NCI-H1092 treated with DMSO at 0.1 percent for 48 hours (cell line): ENCODE measurements at regions not wholly inside any gene's neighbourhood (a gene's known extent, or its start where the extent isn't known, plus 50 kb on each side); places are given as distances from the start of the nearest gene placed in this dataset.
"Not testable (repeated sequence)": the region's sequence is repeated elsewhere in the genome, so short reads cannot be mapped to it uniquely, and the experiment has no call there.

ENCODE experiments used
- DNase-seq: peaks from one replicate; lab custom pipeline; 2025; lab: John Stamatoyannopoulos, UW

DNA sequence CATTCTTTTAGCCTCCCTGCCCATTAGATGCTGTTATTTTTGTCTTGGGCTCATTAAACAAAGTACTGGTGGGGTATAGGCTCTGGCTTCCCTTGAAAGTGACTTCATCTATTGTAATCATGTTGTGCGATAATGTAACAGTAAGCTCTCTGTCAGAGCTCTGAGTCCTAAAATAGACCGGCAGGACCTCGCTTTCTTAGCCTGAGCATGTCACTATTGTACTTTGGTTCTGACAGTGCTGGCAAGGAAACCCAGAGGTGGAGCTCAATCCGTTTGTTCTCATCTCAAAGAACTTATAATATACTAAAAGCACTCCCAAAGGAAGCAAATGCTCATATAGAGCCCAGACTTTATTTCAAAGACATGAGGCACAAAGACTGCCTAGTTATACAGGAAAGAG lies 339.1 kb upstream of the CCNH start:
- no peak for DNase-seq

- DNase-seq = no peak
Observed at GRCh38 chr5:87746891-87747377, 334.2 kb upstream of the CCNH start.

DNA sequence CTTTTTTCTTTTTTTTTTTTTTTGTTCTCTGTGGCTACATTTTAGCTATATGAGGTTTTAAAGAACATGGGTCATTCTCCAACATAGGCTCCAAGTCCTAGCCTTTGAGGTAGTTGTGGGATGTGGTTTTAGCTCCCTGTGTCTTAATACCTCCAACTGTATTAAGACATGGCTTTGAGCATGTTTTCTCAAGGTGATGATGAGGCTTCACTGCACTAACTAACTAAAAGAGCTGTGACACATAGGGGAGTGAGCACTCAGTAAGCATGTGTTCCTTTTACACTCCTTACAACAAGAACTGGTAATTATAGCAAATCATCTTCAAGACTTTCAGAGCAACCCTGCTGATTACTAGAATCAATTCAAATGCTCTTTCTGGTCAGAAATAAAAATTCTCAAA lies 333.6 kb upstream of the CCNH start:
- DNase-seq = no peak

GRCh38 chr5:87741881-87742280 lies 329.2 kb upstream of the CCNH start:
- DNase-seq = no peak

- no peak for DNase-seq
Observed at GRCh38 chr5:87735923-87736322, 323.2 kb upstream of the CCNH start.

DNA sequence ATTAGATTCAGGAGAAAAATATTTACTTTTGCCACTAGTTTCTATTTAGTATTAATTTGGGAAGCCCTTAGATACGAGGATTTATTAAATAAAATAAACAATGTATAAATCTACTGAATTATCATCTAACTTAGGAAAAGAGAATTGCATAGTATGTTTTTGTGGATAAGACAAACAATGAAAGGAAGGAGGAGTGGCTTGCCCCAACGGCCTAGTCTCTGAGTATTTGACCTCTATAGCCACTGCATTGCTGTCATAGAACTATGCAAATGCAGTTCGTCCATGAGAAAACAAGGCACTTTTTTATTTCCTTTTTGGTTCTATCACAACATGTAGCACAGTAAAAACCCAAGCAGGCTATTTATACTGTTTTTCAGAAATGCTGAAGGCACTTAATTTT lies 321.2 kb upstream of the CCNH start:
- DNase-seq = no peak

GRCh38 chr5:87732875-87733768 lies 320.4 kb upstream of the CCNH start:
- no peak for DNase-seq

- DNase-seq = no peak
Observed at GRCh38 chr5:87729781-87730180, 317.1 kb upstream of the CCNH start.

DNA sequence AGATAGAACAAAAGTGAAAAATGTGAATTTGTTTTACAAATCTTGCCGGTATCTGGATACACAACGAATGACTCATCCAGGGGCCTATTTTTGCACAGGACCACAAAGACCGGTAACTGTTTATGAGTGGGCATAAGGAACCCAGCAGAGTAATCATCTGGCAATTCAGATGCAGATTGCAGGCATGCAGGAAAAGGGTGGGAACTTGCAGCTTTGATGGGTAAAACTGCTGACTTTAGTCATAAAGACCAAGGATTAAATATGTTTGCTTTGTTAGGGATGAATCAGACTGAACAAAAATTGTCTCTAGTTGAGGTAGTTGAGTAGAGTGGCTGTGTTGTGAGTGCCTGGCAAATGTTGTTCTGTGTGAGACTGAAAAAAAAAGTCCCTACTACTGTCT lies 309.6 kb upstream of the CCNH start:
- no peak for DNase-seq

GRCh38 chr5:87718224-87718925 lies 305.6 kb upstream of the CCNH start:
- not testable (repeated sequence) for DNase-seq

DNA sequence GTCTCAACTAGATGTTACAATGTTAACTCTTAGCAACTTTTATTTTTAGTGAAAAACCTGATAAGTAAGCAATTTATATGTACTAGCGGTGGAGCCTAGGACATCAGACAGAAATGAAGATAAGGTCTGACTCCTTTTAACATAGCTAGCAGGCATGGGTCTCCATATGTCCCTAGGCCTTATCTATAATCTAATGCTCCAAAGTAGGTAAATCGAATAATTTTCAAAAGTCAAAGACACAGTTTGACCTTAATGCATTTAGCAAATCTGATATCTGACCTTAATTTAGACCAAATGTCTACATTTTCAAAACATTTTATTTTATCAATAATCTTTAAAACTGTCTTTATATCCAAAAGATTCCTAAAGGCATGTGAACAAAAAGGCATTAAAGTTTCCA lies 305.0 kb upstream of the CCNH start:
- DNase-seq = no peak

GRCh38 chr5:87705876-87706275 lies 293.1 kb upstream of the CCNH start:
- no peak for DNase-seq

- no peak for DNase-seq
Observed at GRCh38 chr5:87686975-87687374, 274.2 kb upstream of the CCNH start.

DNA sequence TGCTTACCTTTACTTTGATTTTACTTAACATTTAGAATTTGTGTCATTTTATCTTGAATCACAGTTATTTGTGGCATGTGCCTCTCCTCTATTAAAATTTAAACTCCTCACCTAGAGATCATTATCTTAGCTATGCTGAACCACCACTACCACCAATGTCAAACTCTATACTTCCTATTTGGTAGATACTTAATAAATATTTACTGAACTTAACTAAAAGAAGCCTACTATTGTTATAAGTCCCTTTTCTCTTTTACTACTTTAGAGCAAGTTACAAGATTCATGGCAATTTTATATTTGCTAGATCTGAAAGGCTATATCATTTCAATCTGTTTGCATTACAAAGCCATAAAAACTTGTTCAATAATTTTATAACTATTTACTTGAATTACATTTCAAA lies 273.3 kb upstream of the CCNH start:
- DNase-seq = no peak

- DNase-seq = no peak
Observed at GRCh38 chr5:87674235-87674634, 261.5 kb upstream of the CCNH start.

DNA sequence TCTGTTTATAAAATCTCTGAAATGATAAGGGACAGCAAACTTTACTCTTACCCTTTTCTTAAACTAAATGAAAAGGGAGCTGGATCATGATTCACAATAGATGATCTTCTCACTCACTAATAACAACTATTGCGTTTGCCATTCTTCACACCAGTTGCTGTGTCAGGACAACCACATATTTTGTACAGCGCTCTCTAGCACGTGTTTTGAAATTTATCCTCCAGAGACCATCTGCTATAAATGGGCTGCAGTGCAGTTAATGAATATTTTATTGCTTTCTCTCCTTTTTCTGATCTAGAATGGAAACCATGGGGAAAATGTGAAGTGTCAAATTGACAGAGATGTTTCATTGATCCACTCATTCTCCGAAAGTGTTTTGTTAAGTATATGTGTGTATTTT lies 258.4 kb upstream of the CCNH start:
- DNase-seq = no peak

DNA sequence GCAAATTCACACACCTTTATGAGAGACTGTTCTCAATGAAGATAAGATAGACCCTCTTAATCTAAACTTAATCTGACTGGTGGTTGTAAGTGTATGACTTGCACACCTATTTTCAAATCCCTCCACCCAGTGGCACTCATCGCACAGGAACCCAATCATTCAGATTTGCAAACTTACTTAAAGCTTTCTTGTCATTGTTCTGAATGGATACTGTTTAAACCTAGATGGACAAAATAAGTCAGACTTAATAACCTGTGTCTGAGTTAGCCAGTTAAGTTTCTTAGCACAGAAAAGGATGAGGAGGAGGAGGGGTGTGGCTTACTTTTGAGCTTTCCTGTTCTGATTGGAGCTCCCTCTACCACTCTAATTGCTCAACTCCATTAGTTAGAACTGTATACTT lies 252.4 kb upstream of the CCNH start:
- DNase-seq = no peak

GRCh38 chr5:87661784-87662566 lies 249.2 kb upstream of the CCNH start:
- no peak for DNase-seq

GRCh38 chr5:87653242-87653641 lies 240.5 kb upstream of the CCNH start:
- DNase-seq = no peak

- no peak for DNase-seq
Observed at GRCh38 chr5:87650284-87650683, 237.6 kb upstream of the CCNH start.

DNA sequence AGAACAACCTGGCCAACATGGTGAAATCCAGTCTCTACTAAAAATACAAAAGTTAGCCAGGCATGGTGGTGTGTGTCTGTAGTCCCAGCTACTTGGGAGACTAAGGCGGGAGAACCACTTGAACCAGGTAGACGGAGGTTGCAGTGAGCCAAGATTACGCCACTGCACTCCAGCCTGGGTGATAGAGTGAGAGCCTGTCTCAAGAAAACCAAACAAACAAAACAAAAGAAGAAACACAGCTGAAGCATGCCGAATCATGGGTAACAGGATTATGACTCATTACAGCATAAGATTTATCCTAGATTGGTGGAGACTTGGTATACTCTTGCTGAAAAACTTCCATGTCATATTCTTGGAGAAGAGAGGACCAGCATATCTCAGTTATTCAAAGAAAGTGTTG lies 236.7 kb upstream of the CCNH start:
- DNase-seq = no peak

GRCh38 chr5:87645224-87645623 lies 232.5 kb upstream of the CCNH start:
- no peak for DNase-seq

DNA sequence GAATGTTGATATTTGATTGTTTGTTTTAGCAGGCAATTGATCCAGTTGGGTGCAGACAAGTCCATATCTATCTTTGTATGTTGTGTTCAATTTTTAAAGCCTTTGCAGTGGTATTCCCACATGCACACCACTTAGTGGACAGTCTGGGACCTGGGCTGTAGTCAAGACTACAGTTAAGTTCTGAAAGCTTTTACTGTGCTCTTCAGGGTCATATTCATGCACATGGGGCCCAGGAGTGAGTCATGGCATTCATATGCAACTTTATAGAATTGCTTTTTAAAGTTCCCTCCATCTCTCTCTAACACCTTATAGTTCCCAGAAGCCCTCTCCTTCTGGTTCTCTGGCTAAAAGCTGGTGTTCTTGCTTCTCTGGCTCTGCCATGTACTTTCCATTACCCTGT lies 228.2 kb upstream of the CCNH start:
- DNase-seq = no peak
